ENCODE measurements at regions not wholly inside any gene's neighbourhood (a gene's known extent, or its start where the extent isn't known, plus 50 kb on each side); places are given as distances from the start of the nearest gene placed in this dataset.

- Histone ChIP-seq H2AFZ (ENCODE audit: low read length) (no peak overlapping the region), H3K9me2 (ENCODE audit: insufficient read depth, low read length) (no peaks in the 10 kb centered on the region), H3K79me2 (ENCODE audit: insufficient read depth, low read depth, low read length) (no peaks in the 10 kb centered on the region), H3K9me3 (ENCODE audit: low read length) (no peaks in the 10 kb centered on the region), H3K36me3 (ENCODE audit: insufficient read depth, low read length) (no peaks in the 10 kb centered on the region), H3K27ac (ENCODE audit: low read depth, low read length, poor library complexity, severe bottlenecking) (no peak overlapping the region), H3K4me2 (ENCODE audit: low read length) (no peak overlapping the region), H3K4me1 (ENCODE audit: insufficient read depth, low read length, poor library complexity, severe bottlenecking) (no peaks in the 10 kb centered on the region), H4K20me1 (ENCODE audit: insufficient read depth, low read length) (no peaks in the 10 kb centered on the region), H3K4me3 (ENCODE audit: low read depth, low read length, poor library complexity, severe bottlenecking) (no peak overlapping the region)
- CTCF ChIA-PET (ENCODE audit: unreplicated experiment), result no interaction called here
- BruUV-seq (replicated peaks), result no TSS peak
- intact Hi-C loops (cut with micrococcal nuclease; ENCODE audit: unreplicated experiment), result no loop called here
- DNase-seq (ENCODE audit: low spot score), result peak; percentile 40
- POLR2A ChIA-PET, result interaction anchor here (0.5 to 0.6 kb wide), 2 partner anchors 65 to 1650 kb away, joined by 3 read pairs; no protein-coding TSS in a partner anchor
- no peak for TF ChIP-seq CTCF (conservative IDR thresholded peaks at IDR 0.05; ENCODE audit: low read length)
- TF ChIP-seq EZH2phosphoT487 (IDR thresholded peaks at IDR 0.05; ENCODE audit: borderline replicate concordance, low read depth, low read length), result no peak
These were observed 293.0 kb upstream of the CLNK start for GRCh38 chr4:10977534-10977933.

GRCh38 chr4:10974371-10974770 lies 289.8 kb upstream of the CLNK start:
- no peaks in the 10 kb centered on the region for H3K9me3 ChIP-seq (ENCODE audit: low read length)
- H3K36me3 ChIP-seq (ENCODE audit: insufficient read depth, low read length), result no peaks in the 10 kb centered on the region
- H3K9me2 ChIP-seq (ENCODE audit: insufficient read depth, low read length), result no peaks in the 10 kb centered on the region
- BruUV-seq (replicated peaks), result no TSS peak
- ChIA-PET CTCF (ENCODE audit: unreplicated experiment) (no interaction called here), POLR2A (no interaction called here)
- no peak overlapping the region for H3K27ac ChIP-seq (ENCODE audit: low read depth, low read length, poor library complexity, severe bottlenecking)
- no peaks in the 10 kb centered on the region for H4K20me1 ChIP-seq (ENCODE audit: insufficient read depth, low read length)
- no peak overlapping the region for H3K4me2 ChIP-seq (ENCODE audit: low read length)
- H3K79me2 ChIP-seq (ENCODE audit: insufficient read depth, low read depth, low read length), result no peaks in the 10 kb centered on the region
- no peaks in the 10 kb centered on the region for H3K4me1 ChIP-seq (ENCODE audit: insufficient read depth, low read length, poor library complexity, severe bottlenecking)
- TF ChIP-seq CTCF (conservative IDR thresholded peaks at IDR 0.05; ENCODE audit: low read length), result no peak
- no peak for TF ChIP-seq EZH2phosphoT487 (IDR thresholded peaks at IDR 0.05; ENCODE audit: borderline replicate concordance, low read depth, low read length)
- no peak overlapping the region for H3K4me3 ChIP-seq (ENCODE audit: low read depth, low read length, poor library complexity, severe bottlenecking)
- no peak for DNase-seq (ENCODE audit: low spot score)
- intact Hi-C loops (cut with micrococcal nuclease; ENCODE audit: unreplicated experiment), result no loop called here
- H2AFZ ChIP-seq (ENCODE audit: low read length), result no peak overlapping the region

GRCh38 chr4:10973686-10974085 lies 289.1 kb upstream of the CLNK start:
- no peaks in the 10 kb centered on the region for H3K9me3 ChIP-seq (ENCODE audit: low read length)
- no peak overlapping the region for H3K4me3 ChIP-seq (ENCODE audit: low read depth, low read length, poor library complexity, severe bottlenecking)
- intact Hi-C loops (cut with micrococcal nuclease; ENCODE audit: unreplicated experiment), result no loop called here
- ChIA-PET POLR2A (interaction anchor here (0.7 to 0.9 kb wide), 2 partner anchors 8 to 122 kb away, joined by 3 read pairs; no protein-coding TSS in a partner anchor), CTCF (ENCODE audit: unreplicated experiment) (no interaction called here)
- no peaks in the 10 kb centered on the region for H3K4me1 ChIP-seq (ENCODE audit: insufficient read depth, low read length, poor library complexity, severe bottlenecking)
- no peak for TF ChIP-seq EZH2phosphoT487 (IDR thresholded peaks at IDR 0.05; ENCODE audit: borderline replicate concordance, low read depth, low read length)
- TF ChIP-seq CTCF (conservative IDR thresholded peaks at IDR 0.05; ENCODE audit: low read length), result no peak
- H4K20me1 ChIP-seq (ENCODE audit: insufficient read depth, low read length), result no peaks in the 10 kb centered on the region
- DNase-seq (ENCODE audit: low spot score), result no peak
- H3K27ac ChIP-seq (ENCODE audit: low read depth, low read length, poor library complexity, severe bottlenecking), result no peak overlapping the region
- BruUV-seq (replicated peaks), result no TSS peak
- no peaks in the 10 kb centered on the region for H3K9me2 ChIP-seq (ENCODE audit: insufficient read depth, low read length)
- no peak overlapping the region for H2AFZ ChIP-seq (ENCODE audit: low read length)
- H3K79me2 ChIP-seq (ENCODE audit: insufficient read depth, low read depth, low read length), result no peaks in the 10 kb centered on the region
- H3K4me2 ChIP-seq (ENCODE audit: low read length), result no peak overlapping the region
- no peaks in the 10 kb centered on the region for H3K36me3 ChIP-seq (ENCODE audit: insufficient read depth, low read length)
